Activated CD4-positive, alpha-beta T cell treated with anti-CD3 and anti-CD28 coated beads, Interleukin-10, Interleukin-2, amounts not matched to agents 100 ng/mL and 50 ng/mL, durations not matched to agents 16 hours and 8 hours (primary cell): ENCODE measurements at regions not wholly inside any gene's neighbourhood (a gene's known extent, or its start where the extent isn't known, plus 50 kb on each side); places are given as distances from the start of the nearest gene placed in this dataset.

Experiments
- DNase-seq: peaks from one replicate; pipeline ENCODE4 v3.0.0-alpha.2; 2020

DNA sequence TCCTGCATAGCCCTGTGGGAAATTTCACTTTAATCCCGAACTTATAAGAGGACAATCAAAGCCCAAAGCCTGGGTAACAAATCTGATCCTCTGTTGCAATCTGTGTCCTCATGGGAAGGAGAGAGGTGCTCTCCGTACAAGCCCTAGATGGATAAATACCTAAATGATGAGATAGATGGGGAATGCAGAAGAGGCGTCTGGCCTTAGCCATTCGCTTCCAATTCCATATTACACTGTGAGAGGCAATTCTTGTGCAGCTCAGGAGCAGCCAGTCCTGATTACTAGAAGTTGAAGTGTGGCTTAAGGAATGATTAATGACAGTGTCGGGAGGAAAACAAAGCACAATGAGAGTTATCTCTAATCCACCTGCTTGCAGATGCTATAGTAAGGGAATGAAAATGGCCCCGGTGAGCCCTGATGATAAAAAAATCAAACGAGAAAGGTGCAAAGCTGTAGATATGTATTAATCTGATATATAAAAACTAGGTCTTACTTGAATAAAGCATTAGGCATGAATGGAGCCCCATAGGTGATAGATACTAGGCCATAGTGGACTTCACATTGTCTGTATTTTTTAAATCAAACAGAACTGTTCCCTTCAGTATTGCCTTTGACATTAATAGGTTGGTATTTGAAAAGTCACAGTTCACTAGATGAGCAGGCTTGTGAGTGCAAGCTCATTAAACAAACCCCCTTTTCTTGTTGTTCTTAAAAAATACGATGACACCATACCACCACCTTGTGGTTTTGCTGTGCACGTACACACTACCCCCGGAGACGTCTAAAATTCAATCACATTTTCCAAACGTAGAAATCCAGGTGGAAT lies 54.2 kb upstream of the TMCO5A start:
- DNase-seq = peak; percentile 20

DNA sequence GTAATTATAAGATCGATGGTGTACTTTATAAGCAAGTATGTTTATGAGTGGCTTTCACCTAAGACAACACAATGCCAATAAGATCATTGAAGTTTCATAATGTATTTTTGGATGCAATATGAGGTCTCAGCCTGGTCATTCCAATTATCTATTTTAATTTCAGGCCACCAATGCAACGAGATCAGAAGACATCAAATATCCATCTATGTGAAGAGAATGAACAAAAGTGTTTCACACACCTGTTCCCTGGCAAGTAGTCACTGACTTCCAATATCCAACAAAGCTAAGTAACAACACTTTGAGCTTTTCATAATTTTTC lies 53.6 kb upstream of the TMCO5A start:
- no peak for DNase-seq

DNA sequence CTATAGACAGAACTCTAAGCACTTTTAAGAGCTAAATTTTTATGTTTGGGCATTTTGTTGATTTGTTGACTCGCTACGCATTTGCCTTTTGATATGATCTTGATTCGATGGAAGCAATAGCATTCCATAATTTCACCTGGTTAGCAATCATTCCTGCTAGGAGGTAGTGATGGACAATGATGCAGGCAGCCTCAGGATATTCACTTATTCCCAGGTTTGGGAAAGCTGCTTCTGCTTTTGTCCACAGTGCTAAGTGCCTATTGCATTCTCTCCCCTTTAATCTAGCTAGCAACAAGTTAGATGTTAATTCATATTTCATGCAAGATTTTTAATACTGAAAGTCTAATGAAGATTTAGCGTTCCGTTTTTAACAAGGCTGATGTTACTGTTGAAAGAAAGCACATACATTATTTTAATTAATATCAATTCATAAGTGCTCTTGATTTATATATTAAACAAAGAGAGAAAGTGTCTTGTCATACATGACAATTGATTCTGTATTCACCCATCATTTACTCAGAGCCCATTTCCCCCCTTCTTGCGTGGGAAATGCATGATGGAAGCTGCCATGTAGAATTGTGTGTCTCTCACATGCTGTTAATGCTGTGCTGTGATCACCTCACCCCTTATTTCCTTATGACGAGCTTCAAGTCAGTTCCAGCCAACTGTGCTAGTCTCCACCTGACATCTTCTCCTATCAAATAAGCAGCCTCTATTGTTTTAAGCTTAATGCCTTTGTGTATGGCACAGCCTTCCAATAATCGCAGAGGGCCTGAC lies 53.0 kb upstream of the TMCO5A start:
- DNase-seq = no peak

DNA sequence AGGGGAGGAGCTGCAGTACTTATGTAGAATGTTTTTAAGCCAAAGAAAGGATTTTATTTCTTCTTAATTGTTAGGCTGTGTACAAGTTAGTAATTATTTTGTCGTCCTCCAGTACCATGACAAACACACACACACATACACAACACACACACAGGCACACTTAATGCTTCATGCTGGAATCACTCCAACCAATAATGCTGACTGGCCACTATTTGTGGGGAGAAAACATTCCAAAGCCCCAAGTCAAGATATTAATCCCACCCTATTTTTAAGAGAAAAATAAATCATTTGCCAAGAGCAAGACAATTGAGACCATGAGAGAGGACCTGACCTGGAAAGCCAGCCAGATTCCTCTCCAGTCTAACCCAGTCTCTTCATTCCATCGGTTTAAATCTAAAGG lies 51.8 kb upstream of the TMCO5A start:
- DNase-seq = no peak
